PC-9 (cell line): ENCODE measurements at regions not wholly inside any gene's neighbourhood (a gene's known extent, or its start where the extent isn't known, plus 50 kb on each side); places are given as distances from the start of the nearest gene placed in this dataset.

Experiments
- EZH2 ChIP-seq: fragments of 200-600 bp; sonication (generic); IDR thresholded peaks from 2 replicates; pipeline ENCODE4 v1.8.0; 2017; ENCODE audit warnings: antibody characterized with exemption, low read depth
- TF ChIP-seq, protein P1 (sequence below): fragments of 200-600 bp; sonication (generic); conservative IDR thresholded peaks from 2 replicates; pipeline ENCODE4 v1.6.1; 2017; ENCODE audit warnings: mixed run types, antibody characterized with exemption, mild to moderate bottlenecking, moderate library complexity

DNA sequence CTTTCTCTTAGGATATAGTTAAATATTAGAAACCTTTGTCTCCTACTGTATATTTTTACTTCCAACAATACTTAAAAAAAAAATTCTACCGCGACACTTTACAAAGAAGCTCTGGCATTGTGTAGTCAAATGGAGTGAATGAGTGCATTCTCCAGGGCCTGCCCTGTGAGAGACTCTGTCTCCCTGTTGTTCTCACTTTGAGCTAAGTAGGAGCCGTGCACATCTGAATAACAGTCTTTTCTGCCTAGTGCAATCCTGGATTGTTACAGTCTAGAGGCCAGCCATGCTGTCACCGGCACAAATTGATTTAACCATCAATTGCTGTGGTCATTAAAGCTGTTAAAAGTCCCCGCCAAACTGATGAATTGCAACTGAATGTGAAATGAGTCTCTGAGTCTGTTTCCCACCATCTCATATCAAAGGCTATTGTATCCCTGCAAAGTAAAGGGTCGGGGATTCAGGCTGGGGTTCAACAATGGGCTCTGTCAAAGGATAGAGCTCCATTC lies 156.0 kb downstream of the RFPL4B start:
- TF ChIP-seq, protein P1, sequence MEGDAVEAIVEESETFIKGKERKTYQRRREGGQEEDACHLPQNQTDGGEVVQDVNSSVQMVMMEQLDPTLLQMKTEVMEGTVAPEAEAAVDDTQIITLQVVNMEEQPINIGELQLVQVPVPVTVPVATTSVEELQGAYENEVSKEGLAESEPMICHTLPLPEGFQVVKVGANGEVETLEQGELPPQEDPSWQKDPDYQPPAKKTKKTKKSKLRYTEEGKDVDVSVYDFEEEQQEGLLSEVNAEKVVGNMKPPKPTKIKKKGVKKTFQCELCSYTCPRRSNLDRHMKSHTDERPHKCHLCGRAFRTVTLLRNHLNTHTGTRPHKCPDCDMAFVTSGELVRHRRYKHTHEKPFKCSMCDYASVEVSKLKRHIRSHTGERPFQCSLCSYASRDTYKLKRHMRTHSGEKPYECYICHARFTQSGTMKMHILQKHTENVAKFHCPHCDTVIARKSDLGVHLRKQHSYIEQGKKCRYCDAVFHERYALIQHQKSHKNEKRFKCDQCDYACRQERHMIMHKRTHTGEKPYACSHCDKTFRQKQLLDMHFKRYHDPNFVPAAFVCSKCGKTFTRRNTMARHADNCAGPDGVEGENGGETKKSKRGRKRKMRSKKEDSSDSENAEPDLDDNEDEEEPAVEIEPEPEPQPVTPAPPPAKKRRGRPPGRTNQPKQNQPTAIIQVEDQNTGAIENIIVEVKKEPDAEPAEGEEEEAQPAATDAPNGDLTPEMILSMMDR, result no peak
- TF ChIP-seq EZH2, result no peak
